ENCODE measurements at regions not wholly inside any gene's neighbourhood (a gene's known extent, or its start where the extent isn't known, plus 50 kb on each side); places are given as distances from the start of the nearest gene placed in this dataset.
"Not testable (repeated sequence)": the region's sequence is repeated elsewhere in the genome, so short reads cannot be mapped to it uniquely, and the experiment has no call there.

GRCh38 chr17:13442361-13442760 lies 159.4 kb downstream of the HS3ST3A1 start:
- FAIRE-seq: no peak

DNA sequence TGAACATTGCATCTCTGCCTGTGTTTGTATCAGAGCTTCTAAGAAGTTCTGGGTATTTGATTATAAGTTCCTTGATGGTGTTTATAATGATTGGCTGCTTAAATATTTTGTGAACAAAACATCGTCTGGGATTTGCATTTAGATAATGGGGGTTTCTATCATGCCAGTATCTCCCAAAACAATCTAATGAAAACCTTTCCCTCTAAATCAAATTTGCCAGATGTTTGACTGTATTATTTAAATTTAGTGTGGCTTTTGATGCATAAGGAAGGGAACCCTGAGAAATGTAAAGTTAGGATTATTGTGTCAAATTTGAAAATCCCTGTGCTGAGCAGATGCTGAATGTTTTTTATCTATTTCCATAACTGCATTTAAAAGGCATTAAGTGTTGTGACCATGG lies 159.9 kb downstream of the HS3ST3A1 start:
- FAIRE-seq: no peak

DNA sequence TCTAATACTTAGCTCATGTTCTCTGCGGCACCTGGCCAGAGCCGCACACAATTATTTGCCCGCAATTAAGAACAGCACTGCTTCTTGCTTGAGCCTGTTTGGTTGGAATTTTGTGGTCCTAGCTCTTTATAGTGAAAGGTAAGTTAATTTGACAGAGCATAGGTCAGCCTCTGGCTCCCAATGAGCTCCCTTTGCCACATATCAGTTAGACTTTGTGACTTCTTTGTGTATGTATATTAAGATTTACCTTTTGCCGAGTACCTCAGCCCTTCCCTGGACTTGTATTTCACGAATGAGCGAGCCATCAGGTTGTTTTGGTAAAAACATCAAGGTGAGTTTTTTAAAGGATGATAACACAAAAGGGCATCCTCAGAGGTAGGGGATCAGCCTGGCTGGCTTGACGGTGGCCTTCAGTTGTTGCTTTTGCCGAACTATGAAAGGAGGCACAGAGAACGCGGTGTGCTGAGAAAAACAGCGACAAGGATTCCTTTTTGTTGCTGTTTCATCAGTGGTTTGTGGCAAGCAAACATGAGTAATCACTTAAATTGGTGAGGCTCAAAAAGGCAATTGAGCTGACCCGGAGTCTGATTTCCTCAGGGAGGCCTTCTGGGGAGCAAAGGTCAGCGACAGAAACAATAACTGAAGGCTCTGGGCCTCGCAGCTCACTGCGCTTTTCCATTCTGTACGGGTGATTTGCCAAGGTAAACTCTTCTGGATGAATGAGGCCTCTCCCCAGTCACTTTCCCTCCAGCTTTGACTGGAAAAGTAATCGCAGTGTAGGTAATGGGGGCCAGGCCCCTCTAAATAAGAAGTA lies 163.6 kb downstream of the HS3ST3A1 start:
- FAIRE-seq: peak; percentile 27

- FAIRE-seq: no peak
These were observed 166.5 kb downstream of the HS3ST3A1 start for GRCh38 chr17:13435230-13435629.

DNA sequence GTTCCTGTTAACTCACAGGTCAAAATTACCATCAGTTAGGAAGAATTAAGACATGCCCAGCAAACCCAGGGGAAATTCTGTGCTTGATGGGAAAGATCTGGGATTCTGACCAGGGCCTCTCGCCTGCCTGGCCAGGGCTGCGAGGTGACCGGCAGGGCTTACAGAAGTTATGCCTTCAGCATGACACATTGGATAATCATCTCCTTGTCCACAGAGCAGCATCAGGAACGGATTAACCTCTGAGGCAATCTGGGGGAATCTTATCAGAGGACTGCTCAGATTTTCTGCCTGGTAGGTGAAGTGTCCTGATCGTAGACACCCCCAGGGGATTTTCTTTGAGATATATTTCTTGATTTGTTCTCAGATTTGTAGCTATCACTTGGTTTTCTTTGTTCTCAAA lies 172.5 kb downstream of the HS3ST3A1 start:
- FAIRE-seq: no peak

DNA sequence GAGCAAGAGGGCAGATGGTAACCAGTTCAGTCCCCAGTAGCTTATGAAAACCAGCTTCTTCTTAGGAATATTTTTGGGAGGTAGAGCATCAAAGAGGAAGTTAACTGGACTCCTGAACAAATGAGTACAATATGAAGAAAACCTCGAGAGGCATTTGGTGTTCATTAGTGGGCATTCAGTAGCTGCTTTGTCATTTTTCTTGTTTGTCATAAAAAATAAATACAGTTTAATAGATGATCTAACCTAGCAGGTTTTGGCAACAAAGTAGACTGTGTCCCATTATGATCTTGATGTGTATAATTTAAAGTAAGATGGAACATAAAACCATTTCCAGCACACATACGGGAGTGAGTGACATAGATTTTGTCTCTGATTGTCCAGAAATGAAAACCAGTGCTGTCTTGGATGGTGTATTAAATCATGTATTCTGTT lies 173.1 kb downstream of the HS3ST3A1 start:
- no peak for FAIRE-seq

DNA sequence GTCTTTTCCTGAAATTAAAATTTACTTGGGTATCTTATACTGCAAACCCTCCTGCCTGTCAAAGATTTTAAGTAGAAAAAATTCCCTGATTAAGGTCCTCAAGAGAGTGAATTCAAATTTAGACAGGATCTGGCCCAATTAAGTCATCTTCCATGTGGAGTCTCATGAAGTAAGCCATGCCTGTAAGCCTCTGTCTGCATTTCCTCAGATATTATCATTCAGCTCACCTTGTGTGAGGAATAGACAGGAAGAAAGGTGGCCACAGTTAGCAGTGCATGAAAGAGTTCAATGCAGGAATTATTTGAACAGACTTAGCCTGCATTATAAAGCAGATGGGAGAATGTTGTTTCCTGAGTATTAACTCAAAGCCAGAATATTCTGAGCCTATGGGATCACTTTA lies 174.7 kb downstream of the HS3ST3A1 start:
- FAIRE-seq: no peak

DNA sequence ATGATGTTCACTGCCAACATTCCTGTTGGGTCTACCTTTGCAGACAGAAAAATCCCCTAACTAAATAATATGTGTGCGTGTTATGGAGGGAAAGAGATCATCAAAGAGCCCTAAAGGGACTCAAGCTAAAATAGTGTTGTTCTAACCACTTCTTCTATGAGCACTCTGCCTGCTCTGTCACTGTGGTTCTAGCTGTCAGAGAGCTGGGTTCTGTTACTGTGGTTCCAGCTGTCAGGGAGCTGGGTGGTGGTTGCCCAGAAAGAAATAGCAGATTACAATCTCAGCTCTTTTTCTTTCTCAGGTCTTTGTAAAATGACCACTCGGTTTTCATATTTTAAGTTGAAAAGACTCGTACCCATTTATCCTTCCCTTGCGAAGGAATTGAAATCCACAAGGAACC lies 176.3 kb downstream of the HS3ST3A1 start:
- no peak for FAIRE-seq

- no peak for FAIRE-seq
These were observed 180.1 kb downstream of the HS3ST3A1 start for GRCh38 chr17:13421581-13422130.

GRCh38 chr17:13420878-13421277 lies 180.9 kb downstream of the HS3ST3A1 start:
- peak; percentile 96 for FAIRE-seq

- FAIRE-seq: no peak
These were observed 181.3 kb downstream of the HS3ST3A1 start for GRCh38 chr17:13420418-13420826.

DNA sequence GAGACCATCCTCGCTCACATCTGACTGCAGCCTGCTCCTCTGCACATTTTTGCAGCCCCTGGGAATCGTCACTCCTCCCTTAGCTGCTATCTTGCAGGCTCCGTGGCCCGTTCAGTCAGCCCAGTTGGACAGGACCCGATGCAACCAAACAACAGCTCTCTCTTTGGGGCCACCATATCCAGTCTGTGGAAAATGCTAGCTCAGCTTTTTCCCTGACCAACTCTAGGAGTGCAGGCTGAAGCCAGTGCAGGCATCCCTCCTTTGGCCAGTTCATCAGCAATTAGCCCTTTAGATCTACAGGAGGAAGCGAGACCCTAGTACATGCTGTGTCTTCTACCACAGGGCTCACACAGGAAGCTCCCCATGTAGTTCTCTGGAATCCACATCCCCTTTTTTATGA lies 182.1 kb downstream of the HS3ST3A1 start:
- FAIRE-seq: no peak

DNA sequence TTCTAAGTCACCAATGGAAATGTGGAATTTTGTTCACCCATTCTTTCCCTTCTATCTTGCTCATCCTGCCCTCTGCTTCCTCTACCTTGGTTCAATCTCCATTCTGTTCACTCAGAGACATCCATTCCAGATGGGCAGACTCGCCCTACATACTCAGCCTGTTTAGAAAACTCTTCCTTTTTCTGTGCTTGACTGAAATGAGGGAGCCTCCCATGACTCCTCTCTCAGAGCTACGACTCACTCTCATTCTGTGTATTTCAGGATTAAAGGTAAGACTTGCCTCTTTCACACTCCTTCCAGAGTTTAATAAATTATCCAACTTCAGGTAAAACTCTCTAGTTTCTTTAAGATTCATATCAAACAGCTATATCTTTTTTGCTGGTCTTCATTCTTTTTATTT lies 182.8 kb downstream of the HS3ST3A1 start:
- FAIRE-seq: no peak

- no peak for FAIRE-seq
These were observed 184.3 kb downstream of the HS3ST3A1 start for GRCh38 chr17:13417381-13417950.

- no peak for FAIRE-seq
These were observed 184.9 kb downstream of the HS3ST3A1 start for GRCh38 chr17:13416748-13417363.

DNA sequence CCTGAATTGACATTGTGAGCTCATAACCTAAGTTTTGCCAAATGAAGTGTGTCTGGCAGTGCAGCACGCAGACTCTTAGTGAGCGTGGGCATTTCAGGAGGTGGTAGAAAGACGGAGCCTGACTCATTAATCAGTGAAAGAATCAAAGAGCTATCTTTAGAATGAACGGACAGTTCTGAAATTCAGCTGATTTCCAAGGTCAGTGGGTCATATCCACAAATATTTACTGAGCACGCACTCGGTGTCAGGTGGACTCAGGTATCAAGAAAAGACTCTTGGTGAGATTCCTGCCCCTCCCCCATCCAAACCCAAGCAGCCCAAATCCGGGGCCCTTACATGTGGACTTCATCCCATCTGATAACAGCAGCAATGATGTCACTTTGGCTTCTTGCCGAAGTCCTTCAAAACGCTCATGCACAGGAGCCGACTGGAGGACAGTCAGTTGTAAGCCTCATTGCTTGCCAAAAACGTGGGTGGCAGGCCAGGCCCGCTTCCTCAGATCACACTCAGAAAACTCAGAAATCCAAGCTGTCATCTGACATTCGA lies 185.8 kb downstream of the HS3ST3A1 start:
- no peak for FAIRE-seq

DNA sequence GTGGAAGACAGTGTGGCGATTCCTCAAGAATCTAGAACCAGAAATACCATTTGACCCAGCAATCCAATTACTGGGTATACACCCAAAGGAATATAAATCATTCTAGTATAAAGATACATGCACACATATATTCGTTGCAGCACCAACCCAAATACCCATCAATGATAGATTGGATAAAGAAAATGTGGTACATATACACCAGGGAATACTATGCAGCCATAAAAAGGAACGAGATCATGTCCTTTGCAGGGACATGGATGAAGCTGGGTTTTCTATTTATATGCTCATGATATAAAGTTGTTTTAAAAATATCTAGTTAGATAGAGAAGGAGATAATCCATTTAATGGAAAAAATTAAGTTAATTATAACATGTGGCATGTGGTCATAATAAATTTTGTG lies 186.5 kb downstream of the HS3ST3A1 start:
- not testable (repeated sequence) for FAIRE-seq

DNA sequence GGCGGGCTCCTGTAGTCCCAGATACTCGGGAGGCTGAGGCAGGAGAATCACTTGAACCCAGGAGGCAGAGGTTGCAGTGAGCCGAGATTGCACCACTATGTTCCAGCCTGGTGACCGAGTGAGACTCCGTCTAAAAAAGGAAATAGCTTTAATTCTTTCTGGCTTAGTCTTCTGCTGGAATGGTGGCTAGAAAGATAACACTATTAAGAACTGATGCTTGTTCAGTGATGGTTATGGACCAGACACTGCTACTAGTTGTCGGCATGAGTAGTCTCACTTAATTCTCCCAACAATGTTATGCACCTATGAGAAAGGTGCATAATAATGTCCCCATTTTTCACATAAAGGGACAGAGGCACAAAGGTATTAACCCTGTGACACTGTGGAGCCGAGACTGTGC lies 188.7 kb downstream of the HS3ST3A1 start:
- no peak for FAIRE-seq

DNA sequence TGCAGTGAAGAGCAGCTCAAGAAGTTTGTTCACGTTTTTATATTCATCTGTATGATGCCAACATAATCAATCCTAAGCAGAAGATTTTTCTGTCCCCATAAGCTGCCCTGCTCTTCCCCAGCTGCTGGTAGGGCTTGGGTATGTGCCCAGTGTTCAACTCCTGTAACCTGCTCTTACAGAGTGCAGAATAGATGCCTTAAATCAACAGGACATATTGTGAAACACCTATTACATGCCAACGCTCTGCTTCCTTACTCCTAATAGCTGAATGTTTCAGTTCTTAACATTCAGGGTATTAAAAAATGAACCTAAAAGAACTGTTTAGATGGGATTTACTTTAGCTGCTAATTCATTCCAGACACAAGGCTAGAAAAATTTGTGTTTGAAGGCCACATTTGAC lies 190.9 kb downstream of the HS3ST3A1 start:
- no peak for FAIRE-seq

GRCh38 chr17:13410214-13410613 lies 191.5 kb downstream of the HS3ST3A1 start:
- FAIRE-seq: no peak

DNA sequence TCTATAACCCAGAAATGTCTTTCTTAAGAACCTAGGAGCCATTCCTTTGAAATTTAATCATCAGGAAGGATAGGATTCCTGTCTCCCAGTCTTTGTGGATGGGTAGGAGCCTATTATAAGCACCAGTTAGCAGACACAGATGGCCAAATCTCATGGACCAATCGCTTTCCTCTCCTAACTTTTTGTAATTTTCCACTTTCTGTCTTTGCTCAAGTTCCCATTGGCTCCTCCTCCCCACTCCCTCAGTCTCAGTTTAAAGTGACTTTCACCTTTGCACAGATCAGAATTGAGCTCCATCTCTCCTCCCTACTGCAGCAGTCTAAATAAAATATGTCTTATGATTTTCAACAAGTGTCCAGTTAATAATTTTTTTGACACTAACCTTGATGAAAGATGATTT lies 192.3 kb downstream of the HS3ST3A1 start:
- no peak for FAIRE-seq

- FAIRE-seq: no peak
These were observed 194.3 kb downstream of the HS3ST3A1 start for GRCh38 chr17:13407381-13407780.

- FAIRE-seq: no peak
These were observed 195.9 kb downstream of the HS3ST3A1 start for GRCh38 chr17:13405807-13406206.

- no peak for FAIRE-seq
These were observed 196.6 kb downstream of the HS3ST3A1 start for GRCh38 chr17:13405080-13405479.

Data from islet of Langerhans (tissue), 1 donor.